ENCODE measurements at regions not wholly inside any gene's neighbourhood (a gene's known extent, or its start where the extent isn't known, plus 50 kb on each side); places are given as distances from the start of the nearest gene placed in this dataset.

DNA sequence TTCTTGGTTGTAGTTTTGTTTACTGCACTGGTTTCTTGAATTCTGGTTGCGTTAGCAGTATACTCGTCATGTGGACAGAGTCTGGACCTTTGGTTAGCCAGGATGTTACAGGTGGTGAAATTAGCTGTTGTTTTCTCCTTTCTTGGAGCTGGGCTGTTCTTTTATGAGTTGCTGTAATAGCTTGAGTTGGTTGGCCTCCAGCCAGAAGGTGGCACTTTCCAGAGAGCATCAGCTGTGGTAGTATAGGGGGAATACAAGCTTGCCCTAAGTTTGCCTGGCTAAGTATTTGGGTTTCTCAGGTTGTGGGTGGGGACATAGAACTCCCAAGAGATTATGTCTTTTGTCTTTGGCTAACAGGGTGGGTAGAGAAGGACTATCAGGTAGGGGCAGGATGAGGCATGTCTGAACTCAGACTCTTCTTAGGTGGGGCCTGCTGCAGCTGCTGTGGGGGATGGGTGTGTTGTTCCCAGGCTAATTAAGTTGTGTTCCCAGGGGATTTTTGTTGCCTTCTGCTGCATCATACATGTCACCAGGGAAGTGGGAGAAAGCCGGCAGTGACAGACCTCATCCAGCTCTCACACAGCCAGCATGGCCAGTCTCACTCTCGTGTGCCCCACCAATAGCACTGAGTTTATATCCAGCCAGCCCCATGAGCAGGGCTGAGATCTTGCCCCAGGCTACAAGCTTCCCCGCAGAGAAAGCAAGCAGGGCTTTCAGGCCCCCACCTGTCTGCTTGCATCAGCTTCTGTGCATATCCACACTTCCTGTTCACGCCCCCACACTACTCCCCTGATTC is 246.7 kb upstream of the TPK1 start:
- H4K20me1 ChIP-seq (ENCODE audit: insufficient read depth) = no peaks in the 10 kb centered on the region
- H3K4me2 ChIP-seq (ENCODE audit: low read length) = no peak overlapping the region
- H3K9ac ChIP-seq (ENCODE audit: low read length) = no peak overlapping the region
- ChIA-PET CTCF (no interaction called here), POLR2A (no interaction called here), RAD21 (ENCODE audit: low non-redundant PET in 1 of 2, low total read pairs in 2 of 2, uncharacterized antibody in 2 of 2, unreplicated experiment in 2 of 2) (no interaction called here)
- H3K4me1 ChIP-seq (ENCODE audit: control insufficient read depth in 1 of 2, insufficient read depth in 2 of 2, low read length in 2 of 2) = no peaks in the 10 kb centered on the region
- no peak overlapping the region for H2AFZ ChIP-seq (ENCODE audit: low read depth, low read length, poor library complexity, severe bottlenecking)
- no peaks in the 10 kb centered on the region for H3K9me2 ChIP-seq (ENCODE audit: insufficient read depth)
- H3K36me3 ChIP-seq (ENCODE audit: control insufficient read depth in 1 of 2, insufficient read depth in 2 of 2, low read length in 2 of 2) = no peaks in the 10 kb centered on the region
- H3K9me3 ChIP-seq (ENCODE audit: control insufficient read depth in 1 of 2, insufficient read depth in 1 of 2, low read depth in 1 of 2, low read length in 2 of 2) = no peaks in the 10 kb centered on the region
- no peaks in the 10 kb centered on the region for H3K27me3 ChIP-seq (ENCODE audit: insufficient read depth, low read length)
- BruUV-seq (replicated peaks) = no TSS peak
- no peak overlapping the region for H3K4me3 ChIP-seq (replicated peaks in 1 of 2; ENCODE audit: low read depth in 1 of 2, low read length in 2 of 2)
- H3K27ac ChIP-seq (ENCODE audit: low read depth, low read length) = no peak overlapping the region
- DNase-seq (ENCODE audit: low read depth, low spot score) (no peak), ATAC-seq (no peak)
- intact Hi-C loops (cut with micrococcal nuclease) = no loop called here
- no peak for TF ChIP-seq EGR1 (IDR thresholded peaks at IDR 0.05; ENCODE audit: low read depth)
- TF ChIP-seq, protein P1, sequence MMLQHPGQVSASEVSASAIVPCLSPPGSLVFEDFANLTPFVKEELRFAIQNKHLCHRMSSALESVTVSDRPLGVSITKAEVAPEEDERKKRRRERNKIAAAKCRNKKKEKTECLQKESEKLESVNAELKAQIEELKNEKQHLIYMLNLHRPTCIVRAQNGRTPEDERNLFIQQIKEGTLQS (IDR thresholded peaks at IDR 0.05) = no peak
- no peak for TF ChIP-seq TCF7L2 (IDR thresholded peaks at IDR 0.05; ENCODE audit: borderline replicate concordance, extremely low read depth, insufficient read depth, insufficient read length)
- no peak for TF ChIP-seq SP1 (IDR thresholded peaks at IDR 0.05; ENCODE audit: low read depth)
- TF ChIP-seq ELF1 (IDR thresholded peaks at IDR 0.05; ENCODE audit: borderline replicate concordance, low read depth) = no peak
- no peak for TF ChIP-seq ZBTB33 (IDR thresholded peaks at IDR 0.05; ENCODE audit: extremely low read depth, insufficient replicate concordance, low read length)
- TF ChIP-seq POLR2A (IDR thresholded peaks at IDR 0.05; ENCODE audit: borderline replicate concordance, extremely low read depth, insufficient read depth, insufficient read length) = no peak
- no peak for TF ChIP-seq RAD21 (IDR thresholded peaks at IDR 0.05; ENCODE audit: low read depth)
- TF ChIP-seq EZH2phosphoT487 (IDR thresholded peaks at IDR 0.05; ENCODE audit: borderline replicate concordance) = no peak
- TF ChIP-seq, protein P2, sequence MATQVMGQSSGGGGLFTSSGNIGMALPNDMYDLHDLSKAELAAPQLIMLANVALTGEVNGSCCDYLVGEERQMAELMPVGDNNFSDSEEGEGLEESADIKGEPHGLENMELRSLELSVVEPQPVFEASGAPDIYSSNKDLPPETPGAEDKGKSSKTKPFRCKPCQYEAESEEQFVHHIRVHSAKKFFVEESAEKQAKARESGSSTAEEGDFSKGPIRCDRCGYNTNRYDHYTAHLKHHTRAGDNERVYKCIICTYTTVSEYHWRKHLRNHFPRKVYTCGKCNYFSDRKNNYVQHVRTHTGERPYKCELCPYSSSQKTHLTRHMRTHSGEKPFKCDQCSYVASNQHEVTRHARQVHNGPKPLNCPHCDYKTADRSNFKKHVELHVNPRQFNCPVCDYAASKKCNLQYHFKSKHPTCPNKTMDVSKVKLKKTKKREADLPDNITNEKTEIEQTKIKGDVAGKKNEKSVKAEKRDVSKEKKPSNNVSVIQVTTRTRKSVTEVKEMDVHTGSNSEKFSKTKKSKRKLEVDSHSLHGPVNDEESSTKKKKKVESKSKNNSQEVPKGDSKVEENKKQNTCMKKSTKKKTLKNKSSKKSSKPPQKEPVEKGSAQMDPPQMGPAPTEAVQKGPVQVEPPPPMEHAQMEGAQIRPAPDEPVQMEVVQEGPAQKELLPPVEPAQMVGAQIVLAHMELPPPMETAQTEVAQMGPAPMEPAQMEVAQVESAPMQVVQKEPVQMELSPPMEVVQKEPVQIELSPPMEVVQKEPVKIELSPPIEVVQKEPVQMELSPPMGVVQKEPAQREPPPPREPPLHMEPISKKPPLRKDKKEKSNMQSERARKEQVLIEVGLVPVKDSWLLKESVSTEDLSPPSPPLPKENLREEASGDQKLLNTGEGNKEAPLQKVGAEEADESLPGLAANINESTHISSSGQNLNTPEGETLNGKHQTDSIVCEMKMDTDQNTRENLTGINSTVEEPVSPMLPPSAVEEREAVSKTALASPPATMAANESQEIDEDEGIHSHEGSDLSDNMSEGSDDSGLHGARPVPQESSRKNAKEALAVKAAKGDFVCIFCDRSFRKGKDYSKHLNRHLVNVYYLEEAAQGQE (IDR thresholded peaks at IDR 0.05; ENCODE audit: low read depth) = no peak
- TF ChIP-seq CBX3 (IDR thresholded peaks at IDR 0.05; ENCODE audit: low read depth) = no peak
- TF ChIP-seq EZH2 (IDR thresholded peaks at IDR 0.05) = no peak
- TF ChIP-seq ZFX (IDR thresholded peaks at IDR 0.05) = no peak
- H3K79me2 ChIP-seq (ENCODE audit: insufficient read depth, low read length) = no peaks in the 10 kb centered on the region

Data from HCT116 (cell line).